Ascending aorta (tissue), 2 donors: ENCODE measurements at regions not wholly inside any gene's neighbourhood (a gene's known extent, or its start where the extent isn't known, plus 50 kb on each side); places are given as distances from the start of the nearest gene placed in this dataset.
"Not testable (repeated sequence)": the region's sequence is repeated elsewhere in the genome, so short reads cannot be mapped to it uniquely, and the experiment has no call there.

Experiments used
- DNase-seq, 2 donors: peaks; one replicate each; pipeline ENCODE4 v3.0.0-alpha.2; 2019; ENCODE audit warnings: low spot score in 2 of 2
- H3K27ac ChIP-seq, 2 donors: fragments of 200-600 bp; sonication (generic); one replicate each; pipeline ENCODE4 v1.5.1; 2016 to 2017; ENCODE audit warnings: mild to moderate bottlenecking in 1 of 2
- H3K27me3 ChIP-seq: fragments of 200-600 bp; sonication (generic); one replicate; pipeline ENCODE4 v1.5.1; 2017
- H3K36me3 ChIP-seq, 2 donors: fragments of 200-600 bp; sonication (generic); one replicate each; pipeline ENCODE4 v1.5.1; 2016
- H3K4me1 ChIP-seq, 2 donors: fragments of 200-600 bp; sonication (generic); one replicate each; pipeline ENCODE4 v1.5.1; 2016 to 2017; ENCODE audit warnings: mild to moderate bottlenecking in 1 of 2
- H3K4me3 ChIP-seq, 2 donors: fragments of 200-600 bp; sonication (generic); one replicate each; pipeline ENCODE4 v1.5.1; 2016 to 2017; ENCODE audit warnings: mild to moderate bottlenecking in 1 of 2
- H3K9me3 ChIP-seq, 2 donors: fragments of 200-600 bp; sonication (generic); one replicate each; pipeline ENCODE4 v1.5.1; 2016
- intact Hi-C: fragments of 100-400 bp; cut with DNase I; formaldehyde crosslinking; loops from one replicate; pipeline ENCODE4 v1.15.1; 2023
- TF ChIP-seq, protein P1 (sequence below), 3 experiments: fragments of 200-600 bp in 2 of 3; fragments of 450-650 bp in 1 of 3; sonication (generic) in 2 of 3; IDR thresholded peaks; one replicate each; pipeline ENCODE4 v1.5.1; 2016 to 2019; ENCODE audit warnings: antibody characterized with exemption in 3 of 3, mild to moderate bottlenecking in 1 of 3, moderate library complexity in 1 of 3

DNA sequence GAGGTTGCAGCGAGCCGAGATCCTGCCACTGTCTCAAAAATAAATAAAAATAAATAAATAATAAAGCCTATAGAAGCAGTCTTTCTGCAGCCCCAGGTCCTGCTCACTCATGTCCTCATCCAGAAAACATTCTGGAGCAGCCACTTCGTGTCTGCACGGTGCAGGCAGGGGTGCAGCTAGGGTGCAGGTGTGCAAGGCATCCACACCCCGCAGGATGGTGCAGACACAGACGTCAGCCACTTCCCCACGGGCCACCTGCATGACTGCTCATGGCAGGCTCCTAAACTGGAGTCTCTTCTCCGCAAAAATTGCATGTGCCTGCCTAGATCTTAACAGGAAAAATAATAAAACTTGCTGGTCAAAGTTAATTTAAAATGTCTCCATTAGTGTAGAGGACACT, 80.2 kb upstream of the SNTG2 start:
- no peaks in the 10 kb centered on the region for H3K36me3 ChIP-seq
- intact Hi-C loops = no loop called here
- H3K4me3 ChIP-seq = no peak overlapping the region
- H3K4me1 ChIP-seq = no peaks in the 10 kb centered on the region
- H3K27ac ChIP-seq = no peak overlapping the region
- peak in 1 of 2 donors; percentile 43 for DNase-seq
- TF ChIP-seq, protein P1, sequence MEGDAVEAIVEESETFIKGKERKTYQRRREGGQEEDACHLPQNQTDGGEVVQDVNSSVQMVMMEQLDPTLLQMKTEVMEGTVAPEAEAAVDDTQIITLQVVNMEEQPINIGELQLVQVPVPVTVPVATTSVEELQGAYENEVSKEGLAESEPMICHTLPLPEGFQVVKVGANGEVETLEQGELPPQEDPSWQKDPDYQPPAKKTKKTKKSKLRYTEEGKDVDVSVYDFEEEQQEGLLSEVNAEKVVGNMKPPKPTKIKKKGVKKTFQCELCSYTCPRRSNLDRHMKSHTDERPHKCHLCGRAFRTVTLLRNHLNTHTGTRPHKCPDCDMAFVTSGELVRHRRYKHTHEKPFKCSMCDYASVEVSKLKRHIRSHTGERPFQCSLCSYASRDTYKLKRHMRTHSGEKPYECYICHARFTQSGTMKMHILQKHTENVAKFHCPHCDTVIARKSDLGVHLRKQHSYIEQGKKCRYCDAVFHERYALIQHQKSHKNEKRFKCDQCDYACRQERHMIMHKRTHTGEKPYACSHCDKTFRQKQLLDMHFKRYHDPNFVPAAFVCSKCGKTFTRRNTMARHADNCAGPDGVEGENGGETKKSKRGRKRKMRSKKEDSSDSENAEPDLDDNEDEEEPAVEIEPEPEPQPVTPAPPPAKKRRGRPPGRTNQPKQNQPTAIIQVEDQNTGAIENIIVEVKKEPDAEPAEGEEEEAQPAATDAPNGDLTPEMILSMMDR (IDR thresholded peaks at IDR 0.05) = no peak
- no peaks in the 10 kb centered on the region for H3K27me3 ChIP-seq
- H3K9me3 ChIP-seq = no peaks in the 10 kb centered on the region

- TF ChIP-seq, protein P1 (IDR thresholded peaks at IDR 0.05) = no peak
- no peak overlapping the region for H3K27ac ChIP-seq
- H3K4me1 ChIP-seq = no peaks in the 10 kb centered on the region
- no peaks in the 10 kb centered on the region for H3K27me3 ChIP-seq
- peak in 1 of 2 donors; percentile 16 for DNase-seq
- no peaks in the 10 kb centered on the region for H3K9me3 ChIP-seq
- no peaks in the 10 kb centered on the region for H3K36me3 ChIP-seq
- intact Hi-C loops = no loop called here
- H3K4me3 ChIP-seq = no peak overlapping the region
Observed at GRCh38 chr2:869894-870293, 80.8 kb upstream of the SNTG2 start.

GRCh38 chr2:869357-869871, 81.2 kb upstream of the SNTG2 start:
- H3K27me3 ChIP-seq = no peaks in the 10 kb centered on the region
- no peak overlapping the region for H3K4me3 ChIP-seq
- peak in 1 of 2 donors; percentile 31 for DNase-seq
- intact Hi-C loops = no loop called here
- TF ChIP-seq, protein P1 (IDR thresholded peaks at IDR 0.05) = no peak
- H3K4me1 ChIP-seq = no peaks in the 10 kb centered on the region
- no peaks in the 10 kb centered on the region for H3K9me3 ChIP-seq
- H3K27ac ChIP-seq = no peak overlapping the region
- no peaks in the 10 kb centered on the region for H3K36me3 ChIP-seq

DNA sequence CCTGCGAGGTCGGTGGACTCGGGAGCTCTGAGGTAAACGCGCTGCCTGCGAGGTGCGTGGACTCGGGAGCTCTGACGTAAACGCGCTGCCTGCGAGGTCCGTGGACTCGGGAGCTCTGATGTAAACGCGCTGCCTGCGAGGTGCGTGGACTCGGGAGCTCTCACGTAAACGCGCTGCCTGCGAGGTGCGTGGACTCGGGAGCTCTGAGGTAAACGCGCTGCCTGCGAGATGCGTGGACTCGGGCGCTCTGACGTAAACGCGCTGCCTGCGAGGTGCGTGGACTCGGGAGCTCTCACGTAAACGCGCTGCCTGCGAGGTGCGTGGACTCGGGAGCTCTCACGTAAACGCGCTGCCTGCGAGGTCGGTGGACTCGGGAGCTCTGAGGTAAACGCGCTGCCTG, 81.8 kb upstream of the SNTG2 start:
- H3K36me3 ChIP-seq, H3K4me3 ChIP-seq, DNase-seq, H3K9me3 ChIP-seq, intact Hi-C loops, H3K27ac ChIP-seq, H3K4me1 ChIP-seq, H3K27me3 ChIP-seq: not testable (repeated sequence)

- Histone ChIP-seq H3K27me3 (no peaks in the 10 kb centered on the region), H3K36me3 (no peaks in the 10 kb centered on the region), H3K9me3 (no peaks in the 10 kb centered on the region), H3K27ac (no peak overlapping the region), H3K4me3 (no peak overlapping the region), H3K4me1 (no peaks in the 10 kb centered on the region)
- DNase-seq = no peak
- intact Hi-C loops = no loop called here
- TF ChIP-seq, protein P1 (IDR thresholded peaks at IDR 0.05) = no peak
Observed at GRCh38 chr2:867296-867695, 83.4 kb upstream of the SNTG2 start.

GRCh38 chr2:866887-867286, 83.8 kb upstream of the SNTG2 start:
- H3K27me3 ChIP-seq = no peaks in the 10 kb centered on the region
- DNase-seq = peak in 1 of 2 donors; percentile 8
- H3K4me3 ChIP-seq = no peak overlapping the region
- intact Hi-C loops = no loop called here
- H3K36me3 ChIP-seq = no peaks in the 10 kb centered on the region
- TF ChIP-seq, protein P1 (IDR thresholded peaks at IDR 0.05) = no peak
- H3K27ac ChIP-seq = no peak overlapping the region
- no peaks in the 10 kb centered on the region for H3K9me3 ChIP-seq
- no peaks in the 10 kb centered on the region for H3K4me1 ChIP-seq
